ENCODE measurements at regions not wholly inside any gene's neighbourhood (a gene's known extent, or its start where the extent isn't known, plus 50 kb on each side); places are given as distances from the start of the nearest gene placed in this dataset.

DNA sequence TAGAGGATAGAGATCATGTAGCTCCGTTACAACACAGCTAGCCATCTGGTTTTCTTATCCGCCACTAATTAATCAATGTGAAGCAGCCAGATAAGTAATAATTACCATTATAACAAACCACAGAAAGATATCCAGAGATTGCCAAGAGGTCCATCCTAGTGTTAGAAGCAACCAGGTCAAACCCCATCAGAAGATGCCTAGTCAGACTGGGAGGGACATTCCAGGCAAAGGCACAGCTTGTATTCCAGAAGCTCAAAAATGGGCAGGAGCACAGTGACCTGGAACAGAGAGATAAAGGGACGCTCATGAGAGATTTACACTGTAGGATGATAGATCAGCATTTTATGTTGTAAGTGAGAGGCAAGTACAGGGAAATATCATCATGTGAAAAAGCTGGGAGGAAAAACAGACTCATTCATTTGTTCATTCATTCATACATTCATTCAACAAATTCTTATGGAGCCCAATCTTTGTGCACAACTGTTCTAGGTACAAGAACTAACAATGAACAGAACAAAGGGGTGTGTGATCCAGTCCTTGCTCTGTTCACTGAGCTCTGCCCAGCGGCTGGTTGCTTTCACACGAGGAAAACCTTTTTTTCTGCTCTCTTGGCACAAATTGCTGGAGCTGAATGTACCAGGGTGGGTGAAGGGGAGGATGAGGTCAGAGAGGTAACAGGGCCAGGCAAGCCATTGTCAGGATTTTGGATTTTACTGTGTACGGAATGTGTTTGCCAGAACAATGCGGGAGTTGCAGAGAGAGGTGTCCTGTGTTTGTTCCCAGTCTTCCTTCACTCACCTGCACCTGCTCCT lies 240.8 kb upstream of the FGGY start:
- TF ChIP-seq, protein P1, sequence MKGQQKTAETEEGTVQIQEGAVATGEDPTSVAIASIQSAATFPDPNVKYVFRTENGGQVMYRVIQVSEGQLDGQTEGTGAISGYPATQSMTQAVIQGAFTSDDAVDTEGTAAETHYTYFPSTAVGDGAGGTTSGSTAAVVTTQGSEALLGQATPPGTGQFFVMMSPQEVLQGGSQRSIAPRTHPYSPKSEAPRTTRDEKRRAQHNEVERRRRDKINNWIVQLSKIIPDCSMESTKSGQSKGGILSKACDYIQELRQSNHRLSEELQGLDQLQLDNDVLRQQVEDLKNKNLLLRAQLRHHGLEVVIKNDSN (IDR thresholded peaks at IDR 0.05), result no peak
- TF ChIP-seq EGR1 (IDR thresholded peaks at IDR 0.05), result no peak
- no peak for TF ChIP-seq TAF1 (IDR thresholded peaks at IDR 0.05; ENCODE audit: low read depth)
- no peak for TF ChIP-seq EP300 (IDR thresholded peaks at IDR 0.05; ENCODE audit: borderline replicate concordance)
- no peak for TF ChIP-seq RAD21 (IDR thresholded peaks at IDR 0.05; ENCODE audit: low read depth)
- TF ChIP-seq, protein P2, sequence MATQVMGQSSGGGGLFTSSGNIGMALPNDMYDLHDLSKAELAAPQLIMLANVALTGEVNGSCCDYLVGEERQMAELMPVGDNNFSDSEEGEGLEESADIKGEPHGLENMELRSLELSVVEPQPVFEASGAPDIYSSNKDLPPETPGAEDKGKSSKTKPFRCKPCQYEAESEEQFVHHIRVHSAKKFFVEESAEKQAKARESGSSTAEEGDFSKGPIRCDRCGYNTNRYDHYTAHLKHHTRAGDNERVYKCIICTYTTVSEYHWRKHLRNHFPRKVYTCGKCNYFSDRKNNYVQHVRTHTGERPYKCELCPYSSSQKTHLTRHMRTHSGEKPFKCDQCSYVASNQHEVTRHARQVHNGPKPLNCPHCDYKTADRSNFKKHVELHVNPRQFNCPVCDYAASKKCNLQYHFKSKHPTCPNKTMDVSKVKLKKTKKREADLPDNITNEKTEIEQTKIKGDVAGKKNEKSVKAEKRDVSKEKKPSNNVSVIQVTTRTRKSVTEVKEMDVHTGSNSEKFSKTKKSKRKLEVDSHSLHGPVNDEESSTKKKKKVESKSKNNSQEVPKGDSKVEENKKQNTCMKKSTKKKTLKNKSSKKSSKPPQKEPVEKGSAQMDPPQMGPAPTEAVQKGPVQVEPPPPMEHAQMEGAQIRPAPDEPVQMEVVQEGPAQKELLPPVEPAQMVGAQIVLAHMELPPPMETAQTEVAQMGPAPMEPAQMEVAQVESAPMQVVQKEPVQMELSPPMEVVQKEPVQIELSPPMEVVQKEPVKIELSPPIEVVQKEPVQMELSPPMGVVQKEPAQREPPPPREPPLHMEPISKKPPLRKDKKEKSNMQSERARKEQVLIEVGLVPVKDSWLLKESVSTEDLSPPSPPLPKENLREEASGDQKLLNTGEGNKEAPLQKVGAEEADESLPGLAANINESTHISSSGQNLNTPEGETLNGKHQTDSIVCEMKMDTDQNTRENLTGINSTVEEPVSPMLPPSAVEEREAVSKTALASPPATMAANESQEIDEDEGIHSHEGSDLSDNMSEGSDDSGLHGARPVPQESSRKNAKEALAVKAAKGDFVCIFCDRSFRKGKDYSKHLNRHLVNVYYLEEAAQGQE (IDR thresholded peaks at IDR 0.05; ENCODE audit: low read depth), result no peak
- TF ChIP-seq, protein P3, sequence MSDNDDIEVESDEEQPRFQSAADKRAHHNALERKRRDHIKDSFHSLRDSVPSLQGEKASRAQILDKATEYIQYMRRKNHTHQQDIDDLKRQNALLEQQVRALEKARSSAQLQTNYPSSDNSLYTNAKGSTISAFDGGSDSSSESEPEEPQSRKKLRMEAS (IDR thresholded peaks at IDR 0.05), result no peak
- TF ChIP-seq TEAD4 (IDR thresholded peaks at IDR 0.05), result no peak
- TF ChIP-seq YY1 (IDR thresholded peaks at IDR 0.05; ENCODE audit: low read depth), result no peak
- no peak for TF ChIP-seq ZBTB7A (IDR thresholded peaks at IDR 0.05; ENCODE audit: low read depth)
- no peak for TF ChIP-seq FOXM1 (IDR thresholded peaks at IDR 0.05; ENCODE audit: borderline replicate concordance, low read depth)
- no peak for TF ChIP-seq CEBPB (IDR thresholded peaks at IDR 0.05)
- no peak for TF ChIP-seq NFIC (IDR thresholded peaks at IDR 0.05)

All from Ishikawa (cell line).